Activated CD4-positive, alpha-beta T cell treated with anti-CD3 and anti-CD28 coated beads, Interleukin-2, Interleukin-6, amounts not matched to agents 100 ng/mL and 50 ng/mL, durations not matched to agents 16 hours and 8 hours (primary cell): ENCODE measurements at regions not wholly inside any gene's neighbourhood (a gene's known extent, or its start where the extent isn't known, plus 50 kb on each side); places are given as distances from the start of the nearest gene placed in this dataset.

Experiments used
- DNase-seq: peaks from one replicate; pipeline ENCODE4 v3.0.0-alpha.2; 2020

GRCh38 chr12:87782838-87783237, 246.4 kb downstream of the C12orf50 start:
- no peak for DNase-seq

GRCh38 chr12:87779858-87780498, 249.2 kb downstream of the C12orf50 start:
- DNase-seq = no peak

GRCh38 chr12:87779016-87779415, 250.2 kb downstream of the C12orf50 start:
- no peak for DNase-seq

- no peak for DNase-seq
Observed at GRCh38 chr12:87778065-87778464, 251.1 kb downstream of the C12orf50 start.

- no peak for DNase-seq
Observed at GRCh38 chr12:87775784-87776183, 253.4 kb downstream of the C12orf50 start.

- DNase-seq = no peak
Observed at GRCh38 chr12:87775051-87775450, 254.2 kb downstream of the C12orf50 start.

- DNase-seq = no peak
Observed at GRCh38 chr12:87772401-87772800, 256.8 kb downstream of the C12orf50 start.

- no peak for DNase-seq
Observed at GRCh38 chr12:87768501-87769287, 260.5 kb downstream of the C12orf50 start.

GRCh38 chr12:87766044-87766443, 263.2 kb downstream of the C12orf50 start:
- DNase-seq = no peak

GRCh38 chr12:87760943-87761342, 268.3 kb downstream of the C12orf50 start:
- DNase-seq = no peak

GRCh38 chr12:87758271-87758670, 270.9 kb downstream of the C12orf50 start:
- DNase-seq = no peak

GRCh38 chr12:87756721-87757120, 272.5 kb downstream of the C12orf50 start:
- DNase-seq = no peak

GRCh38 chr12:87756111-87756510, 273.1 kb downstream of the C12orf50 start:
- DNase-seq = no peak

GRCh38 chr12:87728931-87729593, 300.1 kb downstream of the C12orf50 start:
- no peak for DNase-seq

GRCh38 chr12:87720967-87721366, 308.2 kb downstream of the C12orf50 start:
- DNase-seq = no peak

- no peak for DNase-seq
Observed at GRCh38 chr12:87704374-87704773, 324.8 kb downstream of the C12orf50 start.

GRCh38 chr12:87690236-87690810, 338.9 kb downstream of the C12orf50 start:
- no peak for DNase-seq

- DNase-seq = no peak
Observed at GRCh38 chr12:87689196-87689595, 340.0 kb downstream of the C12orf50 start.

GRCh38 chr12:87687362-87687761, 341.8 kb downstream of the C12orf50 start:
- no peak for DNase-seq

GRCh38 chr12:87685696-87686095, 343.5 kb downstream of the C12orf50 start:
- DNase-seq = no peak

GRCh38 chr12:87679251-87679650, 349.9 kb downstream of the C12orf50 start:
- no peak for DNase-seq

GRCh38 chr12:87678453-87678852, 350.7 kb downstream of the C12orf50 start:
- DNase-seq = no peak

GRCh38 chr12:87676731-87677130, 352.5 kb downstream of the C12orf50 start:
- no peak for DNase-seq

- DNase-seq = no peak
Observed at GRCh38 chr12:87671757-87672156, 357.4 kb downstream of the C12orf50 start.
